ENCODE measurements at regions not wholly inside any gene's neighbourhood (a gene's known extent, or its start where the extent isn't known, plus 50 kb on each side); places are given as distances from the start of the nearest gene placed in this dataset.
"Not testable (repeated sequence)": the region's sequence is repeated elsewhere in the genome, so short reads cannot be mapped to it uniquely, and the experiment has no call there.

GRCh38 chr16:29232811-29233704 is 173.5 kb downstream of the NPIPB11 start:
- no peak for DNase-seq

- not testable (repeated sequence) for DNase-seq
These were observed 174.3 kb downstream of the NPIPB11 start for GRCh38 chr16:29232160-29232705.

GRCh38 chr16:29231244-29231643 is 175.3 kb downstream of the NPIPB11 start:
- DNase-seq, result no peak

DNA sequence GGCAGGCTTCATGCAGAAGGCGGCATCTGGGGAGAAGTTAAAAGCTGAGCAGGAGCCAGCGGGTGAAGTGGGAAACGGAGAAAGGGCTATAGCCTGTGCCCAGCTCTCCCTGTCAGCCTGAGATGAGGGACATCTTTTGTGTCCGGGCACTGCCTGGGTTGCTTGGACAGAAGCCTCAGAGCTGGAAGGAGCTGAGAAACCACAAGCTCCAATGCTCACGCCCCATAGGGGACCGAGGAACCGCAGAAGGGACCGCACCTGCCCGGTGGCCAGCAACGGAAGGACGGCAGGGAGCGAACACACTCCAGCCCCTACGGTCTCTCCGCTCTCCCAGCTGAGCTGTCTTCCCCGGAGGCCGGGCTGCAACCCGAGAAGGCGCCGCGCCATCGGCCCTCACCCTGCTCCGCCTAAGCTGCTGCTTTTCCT is 175.8 kb downstream of the NPIPB11 start:
- DNase-seq, result no peak

DNA sequence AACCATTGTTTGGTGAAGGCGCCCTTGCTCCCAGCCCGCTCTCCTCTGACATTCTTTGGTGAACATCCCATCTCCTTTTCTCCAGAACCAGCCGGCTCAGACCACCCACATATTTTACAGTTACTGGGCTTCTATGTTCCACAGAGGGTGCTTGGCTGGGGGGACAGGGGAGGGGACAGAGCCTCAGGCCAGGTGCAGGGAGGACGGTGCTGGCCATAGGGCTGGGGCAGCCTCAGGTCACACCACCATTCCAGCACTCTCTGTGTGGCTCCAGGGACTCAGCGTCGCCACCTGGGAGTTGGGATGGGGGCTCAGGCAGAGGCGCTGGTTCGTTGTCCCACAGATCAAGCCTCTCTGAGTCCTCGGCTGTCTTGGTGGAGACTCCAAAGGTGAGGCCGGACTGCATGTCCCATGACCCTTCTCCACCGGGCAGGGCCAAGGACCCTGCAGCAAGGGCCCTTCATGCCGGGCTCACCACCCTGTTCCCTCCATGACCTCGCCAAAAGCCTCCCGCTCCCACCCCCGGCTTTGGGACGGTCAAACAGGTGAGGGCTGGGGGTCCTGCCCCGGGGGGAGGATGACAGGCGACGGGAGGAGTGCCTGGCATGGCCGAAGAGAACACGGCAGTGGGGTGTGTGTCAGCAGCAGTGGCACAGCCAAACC is 176.4 kb downstream of the NPIPB11 start:
- DNase-seq, result not testable (repeated sequence)

DNA sequence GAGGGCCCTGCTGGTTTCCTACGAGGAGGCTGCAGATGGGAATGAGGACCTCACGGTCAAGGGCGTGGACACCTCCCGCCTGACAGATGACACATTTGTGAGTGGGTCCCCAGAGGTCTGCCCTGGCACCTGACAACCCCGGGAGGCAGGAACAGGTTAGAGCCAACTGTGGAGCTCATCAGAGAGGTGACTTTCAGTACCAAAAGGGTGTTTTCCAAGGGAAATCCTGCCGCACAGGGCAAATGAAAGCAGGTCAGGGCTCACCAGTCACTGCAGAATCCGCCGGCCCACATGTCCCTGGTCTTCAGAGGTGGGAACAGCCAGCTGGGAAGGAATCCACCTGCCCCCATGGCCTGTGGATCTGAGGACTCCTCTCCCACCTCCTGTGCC is 176.9 kb downstream of the NPIPB11 start:
- DNase-seq, result not testable (repeated sequence)

GRCh38 chr16:29228664-29229611 is 177.6 kb downstream of the NPIPB11 start:
- DNase-seq, result not testable (repeated sequence)

DNA sequence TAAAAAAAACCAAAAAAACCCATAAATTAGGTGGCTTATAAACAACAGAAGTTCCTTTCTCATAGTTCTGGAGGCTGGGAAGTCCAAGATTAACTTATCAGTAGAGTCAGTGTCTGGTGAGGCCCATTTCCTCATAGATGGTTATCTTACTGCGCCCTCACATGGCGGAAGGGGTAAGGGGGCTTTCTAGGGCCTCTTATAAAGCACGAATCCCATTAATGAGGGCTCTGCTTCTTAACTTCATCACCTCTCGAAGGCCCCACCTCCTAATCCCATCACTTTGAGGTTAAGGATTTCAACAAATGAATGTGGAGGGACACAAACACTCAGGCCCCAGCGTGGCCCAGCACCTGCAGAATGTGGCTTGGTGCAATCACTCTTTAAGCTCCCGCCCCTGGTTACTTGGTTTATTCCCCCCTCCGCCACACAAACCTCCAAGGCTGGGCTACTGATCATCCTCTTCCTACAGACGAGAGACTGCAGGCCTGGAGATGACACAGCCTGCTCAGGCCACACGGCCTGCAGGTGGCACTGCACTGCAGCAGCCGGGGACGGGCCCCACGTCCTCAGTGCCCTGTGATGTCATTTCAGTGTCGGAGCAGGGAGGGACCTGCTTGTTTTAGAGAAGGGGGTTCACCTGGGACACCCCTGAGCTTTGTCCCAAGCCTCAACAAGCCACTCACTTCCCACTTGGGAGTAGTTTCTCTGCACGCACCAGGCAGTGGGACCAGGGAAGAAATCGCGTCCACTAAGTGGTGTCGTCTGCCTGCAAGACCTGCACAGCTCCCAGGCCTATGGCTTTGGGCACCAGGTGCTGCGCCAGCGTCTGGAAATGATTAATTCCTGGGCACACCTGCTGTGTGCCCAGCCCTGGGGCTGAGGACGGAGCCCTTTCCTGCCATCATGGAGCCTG is 178.5 kb downstream of the NPIPB11 start:
- DNase-seq, result not testable (repeated sequence)

GRCh38 chr16:29226782-29227181 is 179.7 kb downstream of the NPIPB11 start:
- DNase-seq, result no peak

- DNase-seq, result not testable (repeated sequence)
These were observed 181.8 kb downstream of the NPIPB11 start for GRCh38 chr16:29224675-29225074.

DNA sequence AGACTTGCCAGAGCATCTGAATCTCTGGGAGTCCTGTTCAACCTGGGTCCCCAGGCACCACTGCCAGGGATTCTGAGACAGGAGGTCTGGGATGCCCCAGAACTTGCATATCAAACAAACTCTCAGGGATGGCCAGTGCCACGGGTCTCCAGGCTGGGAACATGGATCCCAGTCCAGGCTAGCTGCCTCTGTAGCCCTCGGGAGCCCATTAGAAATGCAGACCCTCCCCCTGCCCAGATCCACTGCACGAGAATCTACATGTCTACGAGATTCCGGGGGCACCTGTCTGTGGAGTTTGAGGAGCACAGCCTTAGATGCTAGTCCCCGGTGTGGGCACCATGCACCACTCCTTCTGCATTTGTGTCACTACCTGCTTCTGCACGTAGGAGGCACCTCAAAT is 183.9 kb downstream of the NPIPB11 start:
- not testable (repeated sequence) for DNase-seq

DNA sequence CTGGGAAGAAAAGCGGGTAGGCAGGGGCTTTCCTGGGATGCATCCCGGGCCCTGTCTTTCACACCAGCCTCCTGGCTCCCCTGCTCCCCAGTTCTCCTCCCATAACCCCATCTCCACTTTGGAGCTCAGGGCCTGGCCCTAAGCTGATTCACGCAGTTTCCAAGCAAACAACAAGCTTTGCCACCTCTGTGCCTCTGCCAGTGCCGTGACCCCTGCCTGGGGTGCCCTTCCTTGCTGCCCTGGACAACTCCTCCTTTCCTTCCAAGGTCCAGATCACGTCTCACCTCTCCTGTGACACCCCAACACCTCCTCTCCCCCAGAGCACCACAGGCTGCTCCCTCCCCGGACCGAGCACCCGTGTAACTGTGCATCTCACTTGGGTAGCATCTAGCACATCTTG is 184.5 kb downstream of the NPIPB11 start:
- not testable (repeated sequence) for DNase-seq

- DNase-seq, result not testable (repeated sequence)
These were observed 185.1 kb downstream of the NPIPB11 start for GRCh38 chr16:29221281-29221955.

- not testable (repeated sequence) for DNase-seq
These were observed 185.8 kb downstream of the NPIPB11 start for GRCh38 chr16:29220647-29221191.

GRCh38 chr16:29219966-29220646 is 186.4 kb downstream of the NPIPB11 start:
- DNase-seq, result not testable (repeated sequence)

GRCh38 chr16:29219562-29219961 is 186.9 kb downstream of the NPIPB11 start:
- DNase-seq, result not testable (repeated sequence)

GRCh38 chr16:29218649-29219048 is 187.9 kb downstream of the NPIPB11 start:
- not testable (repeated sequence) for DNase-seq

GRCh38 chr16:29218171-29218570 is 188.3 kb downstream of the NPIPB11 start:
- not testable (repeated sequence) for DNase-seq

DNA sequence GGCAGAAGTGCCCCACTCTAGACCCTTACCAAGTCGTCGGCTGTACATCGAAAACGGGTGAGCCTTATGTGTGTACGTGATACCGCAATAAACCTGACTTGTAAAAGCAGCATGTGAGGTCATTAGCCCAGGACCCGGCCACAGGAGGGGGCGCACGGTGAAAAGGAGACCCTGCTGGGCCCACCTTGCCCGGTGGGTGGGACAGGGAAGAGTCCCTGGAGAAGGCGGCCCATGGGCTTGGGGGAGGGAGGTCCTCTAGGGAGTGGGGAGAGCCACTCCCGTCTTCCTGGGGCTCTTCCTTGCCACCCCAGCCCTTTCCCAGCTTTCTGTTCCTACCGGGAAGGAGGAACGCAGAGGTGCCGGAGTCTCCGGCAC is 188.8 kb downstream of the NPIPB11 start:
- DNase-seq, result not testable (repeated sequence)

Measured in NCI-H2227 treated with DMSO at 0.1 percent for 48 hours (cell line).